ENCODE measurements at regions not wholly inside any gene's neighbourhood (a gene's known extent, or its start where the extent isn't known, plus 50 kb on each side); places are given as distances from the start of the nearest gene placed in this dataset.

DNA sequence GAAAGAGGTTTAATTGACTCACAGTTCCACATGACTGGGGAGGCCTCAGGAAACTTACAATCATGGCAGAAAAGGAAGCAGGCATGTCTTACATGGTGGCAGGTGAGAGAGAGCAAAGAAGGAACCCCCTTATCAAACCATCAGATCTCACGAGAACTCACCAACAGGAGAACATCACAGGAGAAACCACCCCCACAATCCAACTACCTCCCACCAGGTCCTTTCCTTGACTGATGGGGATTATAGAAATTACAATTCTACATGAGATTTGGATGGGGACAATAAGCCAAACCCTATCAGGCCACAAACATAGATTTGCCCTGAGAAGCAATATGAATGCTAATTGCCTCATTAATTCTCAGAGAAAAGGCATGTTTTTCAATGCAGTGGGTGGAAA lies 138.2 kb upstream of the RAPGEF2 start:
- TF ChIP-seq, protein P1, sequence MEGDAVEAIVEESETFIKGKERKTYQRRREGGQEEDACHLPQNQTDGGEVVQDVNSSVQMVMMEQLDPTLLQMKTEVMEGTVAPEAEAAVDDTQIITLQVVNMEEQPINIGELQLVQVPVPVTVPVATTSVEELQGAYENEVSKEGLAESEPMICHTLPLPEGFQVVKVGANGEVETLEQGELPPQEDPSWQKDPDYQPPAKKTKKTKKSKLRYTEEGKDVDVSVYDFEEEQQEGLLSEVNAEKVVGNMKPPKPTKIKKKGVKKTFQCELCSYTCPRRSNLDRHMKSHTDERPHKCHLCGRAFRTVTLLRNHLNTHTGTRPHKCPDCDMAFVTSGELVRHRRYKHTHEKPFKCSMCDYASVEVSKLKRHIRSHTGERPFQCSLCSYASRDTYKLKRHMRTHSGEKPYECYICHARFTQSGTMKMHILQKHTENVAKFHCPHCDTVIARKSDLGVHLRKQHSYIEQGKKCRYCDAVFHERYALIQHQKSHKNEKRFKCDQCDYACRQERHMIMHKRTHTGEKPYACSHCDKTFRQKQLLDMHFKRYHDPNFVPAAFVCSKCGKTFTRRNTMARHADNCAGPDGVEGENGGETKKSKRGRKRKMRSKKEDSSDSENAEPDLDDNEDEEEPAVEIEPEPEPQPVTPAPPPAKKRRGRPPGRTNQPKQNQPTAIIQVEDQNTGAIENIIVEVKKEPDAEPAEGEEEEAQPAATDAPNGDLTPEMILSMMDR (IDR thresholded peaks at IDR 0.05; ENCODE audit: low read depth, low read length, poor library complexity, severe bottlenecking) = no peak
- no peak for TF ChIP-seq EZH2phosphoT487 (IDR thresholded peaks at IDR 0.05; ENCODE audit: borderline replicate concordance, low read length)

Measured in DOHH2 (cell line).